Astrocyte of the hippocampus (primary cell): ENCODE measurements at regions not wholly inside any gene's neighbourhood (a gene's known extent, or its start where the extent isn't known, plus 50 kb on each side); places are given as distances from the start of the nearest gene placed in this dataset.
"Not testable (repeated sequence)": the region's sequence is repeated elsewhere in the genome, so short reads cannot be mapped to it uniquely, and the experiment has no call there.

Source experiments
- DNase-seq: peaks from one replicate; pipeline ENCODE4 v3.0.0; 2011; ENCODE audit warnings: low read depth, low spot score

DNA sequence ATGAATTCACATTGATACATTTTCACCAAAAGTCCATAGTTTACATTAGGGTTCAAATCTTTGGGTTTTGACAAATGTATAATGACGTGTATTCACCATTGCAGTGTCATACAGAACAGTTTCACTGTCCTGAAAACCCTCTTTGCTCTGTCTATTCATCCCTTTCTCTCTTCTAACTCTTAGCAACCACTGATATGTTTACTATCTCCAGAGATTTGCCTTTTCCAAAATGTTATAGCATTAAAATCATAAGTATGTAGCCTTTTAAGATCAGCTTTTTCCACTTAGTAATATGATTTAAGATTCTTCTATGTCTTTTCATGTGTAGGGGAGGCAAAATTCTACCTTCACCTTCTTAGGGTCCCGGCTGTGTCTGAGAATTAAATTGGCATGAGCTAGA lies 203.8 kb downstream of the TPRG1 start:
- no peak for DNase-seq

- DNase-seq = no peak
Observed at GRCh38 chr3:189383630-189384029, 211.9 kb downstream of the TPRG1 start.

- DNase-seq = not testable (repeated sequence)
Observed at GRCh38 chr3:189385880-189386279, 214.1 kb downstream of the TPRG1 start.

DNA sequence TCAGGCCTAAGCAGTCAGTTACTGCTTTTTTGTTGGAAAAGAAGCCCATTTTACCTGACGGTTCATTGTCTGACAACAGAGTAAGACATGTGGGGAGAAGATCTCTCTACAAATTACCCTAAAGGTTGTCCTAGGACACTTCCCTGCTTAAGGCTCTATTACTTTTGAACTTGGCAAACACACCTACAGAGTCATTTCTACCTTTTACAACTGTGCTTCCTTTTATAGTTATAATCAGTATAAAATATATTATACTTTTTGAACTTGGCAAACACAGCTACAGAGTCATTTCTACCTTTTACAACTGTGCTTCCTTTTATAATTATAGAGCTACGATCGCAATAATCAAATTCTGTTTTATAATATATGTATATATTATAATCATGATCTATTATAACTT lies 215.0 kb downstream of the TPRG1 start:
- DNase-seq = no peak

GRCh38 chr3:189389346-189389745 lies 217.6 kb downstream of the TPRG1 start:
- peak; percentile 22 for DNase-seq

- DNase-seq = no peak
Observed at GRCh38 chr3:189393598-189393997, 221.8 kb downstream of the TPRG1 start.

DNA sequence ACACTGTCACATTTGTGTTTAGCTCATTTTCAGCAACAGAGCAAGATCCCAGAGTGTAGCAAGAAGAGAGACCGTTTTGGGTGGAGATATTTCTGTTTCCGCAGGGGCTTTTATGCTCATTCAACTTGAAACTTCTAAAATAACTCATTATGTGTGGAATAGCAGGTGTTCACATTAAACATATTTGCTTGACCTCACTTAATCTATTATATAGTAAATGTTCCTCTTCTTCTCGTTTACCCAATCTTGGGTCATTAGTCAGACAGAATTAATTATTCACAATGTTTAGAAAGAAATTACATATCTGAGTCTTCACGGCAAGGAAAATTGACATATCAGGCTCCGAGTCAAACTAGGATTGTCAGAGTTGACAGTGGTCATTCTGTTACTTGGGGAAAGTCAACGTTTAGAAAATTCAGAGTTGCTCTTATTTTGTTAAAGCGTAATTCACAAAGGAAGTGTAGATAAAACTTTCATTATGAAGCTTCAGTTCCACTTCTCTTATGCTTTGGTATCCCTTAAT lies 222.9 kb downstream of the TPRG1 start:
- DNase-seq = no peak

- DNase-seq = no peak
Observed at GRCh38 chr3:189395825-189396224, 224.1 kb downstream of the TPRG1 start.

GRCh38 chr3:189398656-189399055 lies 226.9 kb downstream of the TPRG1 start:
- DNase-seq = no peak

- no peak for DNase-seq
Observed at GRCh38 chr3:189401196-189401595, 229.4 kb downstream of the TPRG1 start.

GRCh38 chr3:189403194-189403593 lies 228.0 kb upstream of the TP63 start:
- DNase-seq = no peak

GRCh38 chr3:189404024-189404423 lies 227.2 kb upstream of the TP63 start:
- DNase-seq = no peak

DNA sequence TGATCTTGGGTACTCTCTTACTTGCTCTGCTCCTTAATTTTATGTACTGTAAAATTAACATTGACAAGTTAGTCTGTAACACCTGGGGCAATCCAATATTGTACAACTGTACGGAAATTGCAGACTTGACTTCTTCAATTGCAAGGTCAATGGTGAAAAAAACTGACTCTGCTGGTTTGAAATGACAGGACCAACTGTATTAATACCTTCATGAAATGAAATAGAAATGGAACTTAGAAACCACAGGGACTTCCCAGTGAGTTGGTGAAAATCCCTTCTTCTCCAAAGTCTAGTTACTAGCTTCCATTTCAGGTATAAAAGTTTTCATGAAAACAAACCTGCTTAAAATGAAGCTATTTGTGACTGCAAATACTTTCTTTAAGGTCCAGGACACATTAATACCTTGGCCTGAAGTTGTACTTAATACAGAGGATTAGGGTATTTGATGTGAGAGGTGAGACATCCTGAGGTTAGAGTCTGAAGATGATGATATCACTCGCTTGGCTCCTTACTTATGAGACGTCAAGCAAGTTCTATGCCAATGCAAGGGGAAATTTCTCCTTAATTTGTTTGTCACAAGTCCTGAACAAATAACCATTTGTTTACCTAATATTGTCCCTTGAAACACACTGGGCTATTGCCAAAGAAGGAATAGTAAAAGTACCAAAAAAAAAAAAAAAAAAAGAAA lies 226.2 kb upstream of the TP63 start:
- DNase-seq = no peak

- no peak for DNase-seq
Observed at GRCh38 chr3:189406148-189406547, 225.0 kb upstream of the TP63 start.

GRCh38 chr3:189410522-189410921 lies 220.7 kb upstream of the TP63 start:
- no peak for DNase-seq

DNA sequence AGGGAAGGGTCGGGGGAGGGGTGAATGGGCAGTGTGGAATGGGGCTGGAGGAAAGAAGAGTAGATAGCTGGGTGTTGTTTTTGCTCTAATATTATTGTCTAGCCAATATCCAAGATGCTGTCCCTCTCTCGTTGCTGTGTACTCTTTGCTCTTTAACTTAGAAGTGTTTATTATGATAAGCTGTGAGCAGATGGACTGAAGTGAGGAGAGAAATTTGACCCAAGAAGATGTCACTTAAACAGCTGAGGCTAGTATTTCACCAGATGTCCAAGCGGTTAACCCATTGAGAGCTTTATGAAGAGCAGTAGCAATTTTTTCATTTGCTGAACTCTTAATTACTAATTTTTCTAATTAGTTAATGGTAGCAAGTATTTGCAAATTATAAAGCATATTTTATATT lies 212.2 kb upstream of the TP63 start:
- no peak for DNase-seq

- no peak for DNase-seq
Observed at GRCh38 chr3:189419683-189420082, 211.5 kb upstream of the TP63 start.

- DNase-seq = no peak
Observed at GRCh38 chr3:189424922-189425321, 206.3 kb upstream of the TP63 start.

GRCh38 chr3:189429019-189429418 lies 202.2 kb upstream of the TP63 start:
- DNase-seq = no peak

DNA sequence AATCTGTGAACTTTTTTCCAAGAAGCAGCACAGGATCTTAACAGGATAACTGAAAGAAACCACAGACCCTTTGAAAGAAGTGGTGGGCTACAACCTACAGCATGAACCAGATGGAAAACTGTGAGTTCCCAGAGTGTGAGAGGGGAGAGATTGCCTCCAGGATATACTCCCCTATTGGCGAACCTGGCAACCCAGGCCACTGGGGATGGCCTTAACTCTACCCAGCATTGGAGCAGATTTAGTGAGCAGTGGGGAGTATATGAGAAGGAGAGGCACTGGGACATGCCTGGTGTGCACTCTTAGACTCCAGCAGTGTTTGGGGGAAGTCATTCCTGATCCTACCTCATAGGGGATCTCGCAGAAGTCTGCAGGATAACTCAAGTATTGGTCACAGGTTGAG lies 201.0 kb upstream of the TP63 start:
- DNase-seq = no peak

DNA sequence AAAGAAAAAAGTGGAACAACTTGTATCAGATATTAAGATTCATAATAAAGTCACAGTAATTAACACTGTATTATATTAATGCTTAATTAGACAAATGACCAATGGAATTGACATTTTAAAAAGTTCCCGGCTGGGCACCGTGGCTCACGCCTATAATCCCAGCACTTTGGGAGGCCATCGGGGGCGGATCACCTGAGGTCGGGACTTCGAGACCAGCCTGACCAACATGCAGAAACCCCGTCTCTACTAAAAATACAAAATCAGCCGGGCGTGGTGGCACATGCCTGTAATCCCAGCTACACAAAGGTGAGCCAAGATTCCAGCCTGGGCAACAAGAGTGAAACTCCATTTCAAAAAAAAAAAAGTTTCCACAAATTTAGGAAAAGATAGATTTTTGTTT lies 188.9 kb upstream of the TP63 start:
- not testable (repeated sequence) for DNase-seq

DNA sequence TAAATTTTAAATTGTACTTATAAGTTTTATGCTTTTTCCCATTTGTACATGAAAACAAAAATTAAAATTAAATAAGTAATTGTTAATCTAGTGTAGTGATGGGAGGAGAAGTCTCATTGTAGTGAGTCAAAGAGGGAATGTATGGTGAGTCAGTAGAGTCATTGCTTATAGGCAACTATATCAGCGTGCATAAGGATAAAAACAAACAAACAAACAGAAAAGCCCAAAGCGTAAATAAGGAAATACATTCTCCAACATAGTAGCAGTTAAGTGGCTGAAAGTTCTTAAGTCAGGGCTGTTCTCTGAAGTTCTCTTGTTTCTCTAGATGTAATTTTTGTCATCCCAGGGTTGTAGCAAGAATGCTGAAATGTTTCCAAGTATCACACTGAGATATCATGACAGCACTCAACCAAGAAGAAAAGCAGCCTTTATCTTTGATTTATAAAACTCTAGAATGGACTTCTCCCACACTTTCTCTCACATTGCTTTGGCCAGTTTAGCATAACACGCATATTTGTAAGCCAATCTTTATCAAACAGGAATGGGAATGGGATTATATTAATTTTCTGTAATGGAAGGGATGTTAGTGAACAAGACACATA lies 184.1 kb upstream of the TP63 start:
- DNase-seq = peak; percentile 28

GRCh38 chr3:189449084-189449483 lies 182.1 kb upstream of the TP63 start:
- no peak for DNase-seq
